SK-N-SH treated with all-trans-retinoic acid at 6 μM for 48 hours (cell line): ENCODE measurements at regions not wholly inside any gene's neighbourhood (a gene's known extent, or its start where the extent isn't known, plus 50 kb on each side); places are given as distances from the start of the nearest gene placed in this dataset.

Experiments used
- ATAC-seq: fragments of 200-7000 bp; cut with Tn5 transposase; 3 replicates; pipeline ENCODE4 v1.9.1; 2020; ENCODE audit warnings: mild to moderate bottlenecking, moderate library complexity
- ARNTL ChIP-seq: fragments of 450-650 bp; formaldehyde crosslinking; IDR thresholded peaks from 2 replicates; pipeline ENCODE4 v1.5.0; 2020; ENCODE audit warnings: low read depth, mild to moderate bottlenecking, moderate library complexity, borderline replicate concordance
- BACH2 ChIP-seq: fragments of 250-450 bp; sonication (Bioruptor Pico); IDR thresholded peaks from 2 replicates; pipeline ENCODE4 v1.9.0; 2021; ENCODE audit warnings: mild to moderate bottlenecking, borderline replicate concordance
- CSDC2 ChIP-seq: fragments of 250-450 bp; sonication (Bioruptor Pico); IDR thresholded peaks from 2 replicates; pipeline ENCODE4 v1.5.0; 2020; ENCODE audit warnings: mild to moderate bottlenecking, moderate library complexity
- ESRRG ChIP-seq: fragments of 250-450 bp; sonication (Bioruptor Pico); IDR thresholded peaks from 2 replicates; pipeline ENCODE4 v1.6.1; 2021; ENCODE audit warnings: mild to moderate bottlenecking
- GLIS3 ChIP-seq: fragments of 250-450 bp; sonication (Bioruptor Pico); IDR thresholded peaks from 2 replicates; pipeline ENCODE4 v1.5.0; 2020; ENCODE audit warnings: mild to moderate bottlenecking, moderate library complexity
- ISL1 ChIP-seq: fragments of 250-450 bp; sonication (Bioruptor Pico); IDR thresholded peaks from 2 replicates; pipeline ENCODE4 v2.1.2; 2022; ENCODE audit warnings: mild to moderate bottlenecking, moderate library complexity
- PPARA ChIP-seq: fragments of 250-450 bp; sonication (Bioruptor Pico); IDR thresholded peaks from 2 replicates; pipeline ENCODE4 v1.5.0; 2020; ENCODE audit warnings: mild to moderate bottlenecking, borderline replicate concordance
- RARB ChIP-seq: fragments of 250-450 bp; sonication (Bioruptor Pico); IDR thresholded peaks from 2 replicates; pipeline ENCODE4 v1.8.0; 2021; ENCODE audit warnings: mild to moderate bottlenecking, moderate library complexity
- SNAI2 ChIP-seq: fragments of 250-450 bp; sonication (Bioruptor Pico); IDR thresholded peaks from 2 replicates; pipeline ENCODE4 v1.5.0; 2020; ENCODE audit warnings: mild to moderate bottlenecking, moderate library complexity
- TCF4 ChIP-seq: fragments of 250-450 bp; sonication (Bioruptor Pico); IDR thresholded peaks from 2 replicates; pipeline ENCODE4 v1.8.0; 2021; ENCODE audit warnings: mild to moderate bottlenecking, moderate library complexity, borderline replicate concordance
- ZC3H10 ChIP-seq: fragments of 250-450 bp; sonication (Bioruptor Pico); IDR thresholded peaks from 2 replicates; pipeline ENCODE4 v1.5.1; 2021; ENCODE audit warnings: mild to moderate bottlenecking, moderate library complexity
- ZFP3 ChIP-seq: fragments of 250-450 bp; sonication (Bioruptor Pico); IDR thresholded peaks from 2 replicates; pipeline ENCODE4 v1.5.0; 2020; ENCODE audit warnings: mild to moderate bottlenecking, moderate library complexity
- ZFP30 ChIP-seq: fragments of 450-650 bp; formaldehyde crosslinking; IDR thresholded peaks from 2 replicates; pipeline ENCODE4 v1.5.0; 2022; ENCODE audit warnings: mild to moderate bottlenecking, moderate library complexity
- ZNF565 ChIP-seq: fragments of 450-650 bp; formaldehyde crosslinking; conservative IDR thresholded peaks from 2 replicates; pipeline ENCODE4 v1.5.0; 2020; ENCODE audit warnings: low read depth, mild to moderate bottlenecking, moderate library complexity
- ZNF70 ChIP-seq: fragments of 450-650 bp; formaldehyde crosslinking; IDR thresholded peaks from 2 replicates; pipeline ENCODE4 v1.5.0; 2020; ENCODE audit warnings: mild to moderate bottlenecking, moderate library complexity
- ZNF8 ChIP-seq: fragments of 450-650 bp; formaldehyde crosslinking; IDR thresholded peaks from 2 replicates; pipeline ENCODE4 v1.5.0; 2020; ENCODE audit warnings: mild to moderate bottlenecking, moderate library complexity
- TF ChIP-seq, protein P1 (sequence below): fragments of 250-450 bp; sonication (Bioruptor Pico); IDR thresholded peaks from 2 replicates; pipeline ENCODE4 v1.5.1; 2021; ENCODE audit warnings: mild to moderate bottlenecking, moderate library complexity
- TF ChIP-seq, protein P2 (sequence below): fragments of 250-450 bp; sonication (Bioruptor Pico); IDR thresholded peaks from 2 replicates; pipeline ENCODE4 v1.5.1; 2020; ENCODE audit warnings: low read depth, mild to moderate bottlenecking, moderate library complexity
- TF ChIP-seq, protein P3 (sequence below): fragments of 250-450 bp; sonication (Bioruptor Pico); IDR thresholded peaks from 2 replicates; pipeline ENCODE4 v1.8.0; 2021; ENCODE audit warnings: low read depth, mild to moderate bottlenecking, moderate library complexity, borderline replicate concordance
- TF ChIP-seq, protein P4 (sequence below): fragments of 250-450 bp; sonication (Bioruptor Pico); IDR thresholded peaks from 2 replicates; pipeline ENCODE4 v1.8.0; 2020; ENCODE audit warnings: mild to moderate bottlenecking, moderate library complexity, borderline replicate concordance

DNA sequence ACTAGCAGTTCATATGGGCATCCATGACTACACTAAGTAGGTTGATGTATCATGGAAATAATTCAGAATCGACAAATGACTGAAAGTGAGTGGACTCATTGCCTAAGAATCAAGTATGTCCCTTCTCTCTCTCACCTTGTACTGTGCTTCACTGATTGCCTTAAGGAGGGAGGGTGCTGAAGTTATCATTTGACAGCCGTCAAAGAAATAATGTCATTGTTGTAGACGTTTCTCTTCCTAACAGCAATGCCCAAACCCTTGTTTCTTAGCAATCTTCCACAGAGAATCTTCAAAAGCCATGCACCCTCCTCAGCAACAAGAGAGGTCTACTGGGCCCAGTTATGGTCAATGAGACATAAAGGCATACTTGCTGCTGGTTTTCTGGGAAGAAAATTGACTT, 785.0 kb downstream of the SUCLG1 start:
- ATAC-seq = no peak
- TF ChIP-seq, protein P1, sequence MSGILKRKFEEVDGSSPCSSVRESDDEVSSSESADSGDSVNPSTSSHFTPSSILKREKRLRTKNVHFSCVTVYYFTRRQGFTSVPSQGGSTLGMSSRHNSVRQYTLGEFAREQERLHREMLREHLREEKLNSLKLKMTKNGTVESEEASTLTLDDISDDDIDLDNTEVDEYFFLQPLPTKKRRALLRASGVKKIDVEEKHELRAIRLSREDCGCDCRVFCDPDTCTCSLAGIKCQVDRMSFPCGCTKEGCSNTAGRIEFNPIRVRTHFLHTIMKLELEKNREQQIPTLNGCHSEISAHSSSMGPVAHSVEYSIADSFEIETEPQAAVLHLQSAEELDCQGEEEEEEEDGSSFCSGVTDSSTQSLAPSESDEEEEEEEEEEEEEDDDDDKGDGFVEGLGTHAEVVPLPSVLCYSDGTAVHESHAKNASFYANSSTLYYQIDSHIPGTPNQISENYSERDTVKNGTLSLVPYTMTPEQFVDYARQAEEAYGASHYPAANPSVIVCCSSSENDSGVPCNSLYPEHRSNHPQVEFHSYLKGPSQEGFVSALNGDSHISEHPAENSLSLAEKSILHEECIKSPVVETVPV = no peak
- TF ChIP-seq PPARA = no peak
- TF ChIP-seq, protein P2, sequence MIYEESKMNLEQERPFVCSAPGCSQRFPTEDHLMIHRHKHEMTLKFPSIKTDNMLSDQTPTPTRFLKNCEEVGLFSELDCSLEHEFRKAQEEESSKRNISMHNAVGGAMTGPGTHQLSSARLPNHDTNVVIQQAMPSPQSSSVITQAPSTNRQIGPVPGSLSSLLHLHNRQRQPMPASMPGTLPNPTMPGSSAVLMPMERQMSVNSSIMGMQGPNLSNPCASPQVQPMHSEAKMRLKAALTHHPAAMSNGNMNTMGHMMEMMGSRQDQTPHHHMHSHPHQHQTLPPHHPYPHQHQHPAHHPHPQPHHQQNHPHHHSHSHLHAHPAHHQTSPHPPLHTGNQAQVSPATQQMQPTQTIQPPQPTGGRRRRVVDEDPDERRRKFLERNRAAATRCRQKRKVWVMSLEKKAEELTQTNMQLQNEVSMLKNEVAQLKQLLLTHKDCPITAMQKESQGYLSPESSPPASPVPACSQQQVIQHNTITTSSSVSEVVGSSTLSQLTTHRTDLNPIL (CRISPR knock-in tag) = no peak
- TF ChIP-seq RARB (CRISPR knock-in tag) = no peak
- no peak for TF ChIP-seq ZC3H10 (CRISPR knock-in tag)
- TF ChIP-seq ESRRG (CRISPR knock-in tag) = no peak
- TF ChIP-seq TCF4 (CRISPR knock-in tag) = no peak
- TF ChIP-seq, protein P3, sequence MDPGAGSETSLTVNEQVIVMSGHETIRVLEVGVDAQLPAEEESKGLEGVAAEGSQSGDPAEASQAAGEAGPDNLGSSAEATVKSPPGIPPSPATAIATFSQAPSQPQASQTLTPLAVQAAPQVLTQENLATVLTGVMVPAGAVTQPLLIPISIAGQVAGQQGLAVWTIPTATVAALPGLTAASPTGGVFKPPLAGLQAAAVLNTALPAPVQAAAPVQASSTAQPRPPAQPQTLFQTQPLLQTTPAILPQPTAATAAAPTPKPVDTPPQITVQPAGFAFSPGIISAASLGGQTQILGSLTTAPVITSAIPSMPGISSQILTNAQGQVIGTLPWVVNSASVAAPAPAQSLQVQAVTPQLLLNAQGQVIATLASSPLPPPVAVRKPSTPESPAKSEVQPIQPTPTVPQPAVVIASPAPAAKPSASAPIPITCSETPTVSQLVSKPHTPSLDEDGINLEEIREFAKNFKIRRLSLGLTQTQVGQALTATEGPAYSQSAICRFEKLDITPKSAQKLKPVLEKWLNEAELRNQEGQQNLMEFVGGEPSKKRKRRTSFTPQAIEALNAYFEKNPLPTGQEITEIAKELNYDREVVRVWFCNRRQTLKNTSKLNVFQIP (CRISPR knock-in tag) = no peak
- no peak for TF ChIP-seq ZNF70 (CRISPR knock-in tag)
- TF ChIP-seq, all 23 proteins: peak for 0

DNA sequence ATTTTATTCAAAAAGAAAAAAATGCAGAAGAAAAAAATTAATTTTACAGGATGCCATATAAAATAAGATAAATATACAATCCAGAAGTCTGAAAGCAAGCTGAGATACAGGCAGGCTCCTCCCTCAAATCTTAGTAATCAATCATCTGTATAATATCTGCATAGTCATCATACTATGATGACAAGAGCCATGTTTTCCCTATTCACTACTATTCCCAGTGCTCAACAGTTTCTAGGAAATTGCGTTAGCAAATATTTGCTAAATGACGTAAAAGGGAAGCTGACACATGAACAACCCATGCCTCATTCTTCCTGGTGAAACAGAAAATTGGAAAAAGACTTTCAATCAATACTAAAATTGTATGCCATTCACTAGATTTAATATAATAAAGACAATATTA, 793.2 kb downstream of the SUCLG1 start:
- TF ChIP-seq TCF4 (CRISPR knock-in tag) (no peak), RARB (CRISPR knock-in tag) (no peak), CSDC2 (CRISPR knock-in tag) (no peak), ZFP3 (CRISPR knock-in tag) (no peak), ZNF70 (CRISPR knock-in tag) (no peak), GLIS3 (CRISPR knock-in tag) (no peak)
- ATAC-seq = no peak

DNA sequence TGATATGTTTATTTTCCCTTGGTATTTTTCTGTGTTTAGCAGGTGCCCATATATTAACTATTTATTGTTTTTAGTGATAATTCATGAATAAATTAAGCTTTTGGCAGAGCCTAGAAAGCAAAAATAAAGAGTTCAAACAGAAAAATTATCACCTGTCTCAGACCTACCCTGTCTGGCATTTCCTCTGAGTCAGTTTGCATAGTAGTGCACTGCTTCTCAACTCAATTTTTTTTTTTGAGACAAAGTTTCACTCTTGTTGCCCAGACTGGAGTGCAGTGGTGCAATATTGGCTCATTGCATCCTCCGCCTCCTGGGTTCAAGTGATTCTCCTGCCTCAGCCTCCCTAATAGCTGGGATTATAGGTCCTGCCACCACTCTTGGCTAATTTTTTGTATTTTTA, 793.9 kb downstream of the SUCLG1 start:
- no peak for ATAC-seq
- TF ChIP-seq, protein P3 (CRISPR knock-in tag) = no peak
- TF ChIP-seq GLIS3 (CRISPR knock-in tag) (no peak), CSDC2 (CRISPR knock-in tag) (no peak), ISL1 (no peak), ZNF8 (CRISPR knock-in tag) (no peak), ESRRG (CRISPR knock-in tag) (no peak), PPARA (no peak), TCF4 (CRISPR knock-in tag) (no peak)

DNA sequence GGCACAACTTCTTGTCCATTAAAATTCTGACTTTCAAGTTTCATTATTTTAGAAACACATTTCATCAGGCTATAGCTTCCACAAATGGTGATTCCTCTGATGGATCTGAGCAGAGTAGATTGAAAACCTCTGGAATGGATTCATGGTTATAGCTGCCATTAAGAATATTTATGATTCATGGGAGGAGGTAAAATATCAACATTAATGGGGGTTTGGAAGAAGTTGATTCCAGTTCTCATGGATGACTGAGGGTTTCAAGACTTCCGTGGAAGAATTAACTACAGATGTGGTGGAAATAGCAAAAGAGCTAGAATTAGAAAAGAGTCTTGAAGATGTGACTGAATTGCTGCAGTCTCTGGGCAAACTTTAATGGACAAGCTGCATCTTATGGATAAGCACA, 797.4 kb downstream of the SUCLG1 start:
- TF ChIP-seq ESRRG (CRISPR knock-in tag) (no peak), ZNF565 (CRISPR knock-in tag) (no peak), ARNTL (CRISPR knock-in tag) (no peak), SNAI2 (CRISPR knock-in tag) (no peak), ZNF70 (CRISPR knock-in tag) (no peak), ISL1 (no peak), PPARA (no peak), RARB (CRISPR knock-in tag) (no peak), ZFP30 (no peak)
- TF ChIP-seq, protein P3 (CRISPR knock-in tag) = no peak

DNA sequence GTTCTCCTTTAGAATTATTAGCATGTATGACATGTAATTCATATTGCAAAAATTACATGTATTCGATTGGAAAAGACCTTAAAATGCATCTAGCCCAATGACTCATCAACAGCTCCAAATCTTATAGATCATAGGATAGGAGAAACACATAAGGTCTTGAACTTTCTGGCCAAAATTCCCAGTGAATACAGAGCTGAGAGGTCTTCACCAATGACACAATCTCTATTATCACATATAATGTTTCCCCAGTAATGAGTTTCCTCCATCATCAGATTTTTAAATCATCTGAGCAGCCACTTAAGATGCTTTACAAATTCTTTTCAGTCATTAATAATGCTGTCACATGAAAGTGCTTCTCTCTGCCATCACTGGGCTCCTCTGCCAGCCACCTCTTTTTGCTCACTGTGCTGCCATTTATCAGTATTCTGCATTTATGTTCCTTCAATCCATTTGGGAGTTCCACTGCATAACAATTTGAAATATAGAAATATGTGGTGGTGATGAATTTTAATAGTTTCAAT, 804.9 kb downstream of the SUCLG1 start:
- no peak for ATAC-seq
- TF ChIP-seq, protein P4, sequence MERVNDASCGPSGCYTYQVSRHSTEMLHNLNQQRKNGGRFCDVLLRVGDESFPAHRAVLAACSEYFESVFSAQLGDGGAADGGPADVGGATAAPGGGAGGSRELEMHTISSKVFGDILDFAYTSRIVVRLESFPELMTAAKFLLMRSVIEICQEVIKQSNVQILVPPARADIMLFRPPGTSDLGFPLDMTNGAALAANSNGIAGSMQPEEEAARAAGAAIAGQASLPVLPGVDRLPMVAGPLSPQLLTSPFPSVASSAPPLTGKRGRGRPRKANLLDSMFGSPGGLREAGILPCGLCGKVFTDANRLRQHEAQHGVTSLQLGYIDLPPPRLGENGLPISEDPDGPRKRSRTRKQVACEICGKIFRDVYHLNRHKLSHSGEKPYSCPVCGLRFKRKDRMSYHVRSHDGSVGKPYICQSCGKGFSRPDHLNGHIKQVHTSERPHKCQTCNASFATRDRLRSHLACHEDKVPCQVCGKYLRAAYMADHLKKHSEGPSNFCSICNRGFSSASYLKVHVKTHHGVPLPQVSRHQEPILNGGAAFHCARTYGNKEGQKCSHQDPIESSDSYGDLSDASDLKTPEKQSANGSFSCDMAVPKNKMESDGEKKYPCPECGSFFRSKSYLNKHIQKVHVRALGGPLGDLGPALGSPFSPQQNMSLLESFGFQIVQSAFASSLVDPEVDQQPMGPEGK (CRISPR knock-in tag) = no peak
- TF ChIP-seq ZFP30 = no peak
- no peak for TF ChIP-seq ISL1
- no peak for TF ChIP-seq ZC3H10 (CRISPR knock-in tag)
- TF ChIP-seq GLIS3 (CRISPR knock-in tag) = no peak
- no peak for TF ChIP-seq ARNTL (CRISPR knock-in tag)
- no peak for TF ChIP-seq CSDC2 (CRISPR knock-in tag)
- TF ChIP-seq BACH2 = no peak
- no peak for TF ChIP-seq ESRRG (CRISPR knock-in tag)
- TF ChIP-seq, protein P1 = no peak
- no peak for TF ChIP-seq SNAI2 (CRISPR knock-in tag)

More for the DNA sequence above, 797.4 kb downstream of the SUCLG1 start:
- ATAC-seq = no peak
